NB4 (cell line): ENCODE measurements at regions not wholly inside any gene's neighbourhood (a gene's known extent, or its start where the extent isn't known, plus 50 kb on each side); places are given as distances from the start of the nearest gene placed in this dataset.

Experiments
- DNase-seq: peaks from one replicate; pipeline ENCODE4 v3.0.0; 2010; ENCODE audit warnings: low read depth
- H3K4me3 ChIP-seq: one replicate; pipeline ENCODE4 v1.5.1; 2011; ENCODE audit warnings: mild to moderate bottlenecking, low read depth, low read length, moderate library complexity
- CTCF ChIP-seq: IDR thresholded peaks from one replicate; pipeline ENCODE4 v1.5.1; 2012; ENCODE audit warnings: low read depth, low read length
- MAX ChIP-seq: IDR thresholded peaks from 2 replicates; pipeline ENCODE4 v1.6.1; 2011; ENCODE audit warnings: low read depth, low read length
- MYC ChIP-seq: IDR thresholded peaks from 2 replicates; pipeline ENCODE4 v1.6.1; 2011; ENCODE audit warnings: low read depth, low read length
- POLR2A ChIP-seq: IDR thresholded peaks from 2 replicates; pipeline ENCODE4 v1.6.1; 2011; ENCODE audit warnings: mild to moderate bottlenecking; ENCODE audit not compliant: insufficient read length; ENCODE audit errors: extremely low read depth

- H3K4me3 ChIP-seq: no peak overlapping the region
- no peak for DNase-seq
- TF ChIP-seq MAX (no peak), POLR2A (no peak), CTCF (no peak), MYC (no peak)
Measured at GRCh38 chr7:91656541-91657482, 223.7 kb downstream of the MTERF1 start.

GRCh38 chr7:91657483-91658071 lies 222.9 kb downstream of the MTERF1 start:
- DNase-seq: no peak
- no peak overlapping the region for H3K4me3 ChIP-seq
- no peak for TF ChIP-seq MAX
- TF ChIP-seq POLR2A: no peak
- TF ChIP-seq MYC: no peak
- TF ChIP-seq CTCF: no peak

- H3K4me3 ChIP-seq: no peak overlapping the region
- no peak for TF ChIP-seq CTCF
- no peak for TF ChIP-seq POLR2A
- no peak for TF ChIP-seq MAX
- no peak for TF ChIP-seq MYC
- no peak for DNase-seq
Measured at GRCh38 chr7:91659096-91659495, 221.4 kb downstream of the MTERF1 start.

- TF ChIP-seq CTCF (no peak), POLR2A (no peak)
- H3K4me3 ChIP-seq: no peak overlapping the region
- DNase-seq: no peak
Measured at GRCh38 chr7:91660734-91661356, 219.7 kb downstream of the MTERF1 start.

GRCh38 chr7:91661727-91662126 lies 218.8 kb downstream of the MTERF1 start:
- DNase-seq: no peak
- no peak overlapping the region for H3K4me3 ChIP-seq
- TF ChIP-seq POLR2A: no peak
- no peak for TF ChIP-seq CTCF
- TF ChIP-seq MAX: no peak
- no peak for TF ChIP-seq MYC
